HG02981 (cell line): ENCODE measurements at regions not wholly inside any gene's neighbourhood (a gene's known extent, or its start where the extent isn't known, plus 50 kb on each side); places are given as distances from the start of the nearest gene placed in this dataset.

Source experiments
- ATAC-seq: cut with Tn5 transposase; IDR thresholded peaks from one replicate; pipeline ENCODE4 v1.9.1; 2021; ENCODE audit warnings: mild to moderate bottlenecking, moderate library complexity; ENCODE audit not compliant: unreplicated experiment

- no peak for ATAC-seq
Observed at GRCh38 chr3:146928421-146929059, 323.4 kb upstream of the PLSCR5 start.

DNA sequence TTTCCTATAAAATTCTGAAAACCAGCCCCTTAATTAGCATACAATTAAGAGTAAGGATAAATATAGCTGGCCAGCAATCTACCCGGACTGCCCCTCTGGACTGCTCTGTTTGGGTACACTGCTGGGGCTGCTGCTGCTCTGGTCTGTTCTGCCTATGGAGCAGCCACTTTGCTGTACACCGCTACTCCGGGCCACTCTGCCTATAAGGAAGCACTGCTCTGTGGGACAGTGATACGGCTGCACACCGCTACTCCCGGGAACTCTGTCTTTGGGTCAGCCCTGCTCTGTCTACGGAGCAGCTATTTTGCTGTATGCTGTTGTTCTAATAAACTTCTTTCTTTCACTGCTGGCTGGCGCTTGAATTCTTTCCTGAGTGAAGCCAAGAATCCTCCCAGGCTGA lies 316.5 kb upstream of the PLSCR5 start:
- no peak for ATAC-seq

GRCh38 chr3:146914409-146914808 lies 309.3 kb upstream of the PLSCR5 start:
- no peak for ATAC-seq

DNA sequence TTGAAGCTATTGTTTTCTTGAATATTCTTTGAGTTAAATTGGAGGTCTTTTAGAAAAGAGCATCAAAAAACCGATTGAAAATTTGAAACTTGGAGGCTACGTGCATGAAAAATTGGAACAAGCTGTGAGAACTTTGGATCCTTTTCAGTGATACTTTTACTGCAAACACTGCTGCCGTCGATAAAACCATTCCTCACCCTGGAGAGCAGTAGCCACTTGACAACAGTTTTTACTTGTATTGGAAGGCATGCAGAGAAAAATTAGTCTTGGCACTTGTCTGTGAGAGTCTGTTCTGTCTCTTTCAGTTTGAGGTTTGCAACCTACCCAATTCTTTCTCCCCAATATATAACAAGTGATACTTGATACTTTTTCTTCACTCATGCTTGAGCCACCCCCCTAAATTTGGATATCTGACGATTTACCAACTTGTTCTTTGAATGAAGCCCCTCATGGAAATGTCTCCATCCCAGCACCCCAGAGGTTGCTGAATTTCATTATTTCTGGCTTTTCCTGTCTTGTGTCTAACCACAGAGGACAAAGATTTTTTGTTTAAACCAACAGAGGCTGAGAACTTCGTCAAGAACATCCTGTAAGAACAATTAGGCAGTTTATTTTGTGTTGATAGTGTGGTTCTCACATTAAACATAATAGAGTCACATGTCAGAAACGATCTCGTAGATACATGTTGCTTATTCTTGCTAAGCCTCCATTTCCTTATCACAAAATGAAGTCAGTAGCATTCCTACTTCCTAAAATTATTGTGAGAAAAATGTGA lies 307.3 kb upstream of the PLSCR5 start:
- no peak for ATAC-seq

DNA sequence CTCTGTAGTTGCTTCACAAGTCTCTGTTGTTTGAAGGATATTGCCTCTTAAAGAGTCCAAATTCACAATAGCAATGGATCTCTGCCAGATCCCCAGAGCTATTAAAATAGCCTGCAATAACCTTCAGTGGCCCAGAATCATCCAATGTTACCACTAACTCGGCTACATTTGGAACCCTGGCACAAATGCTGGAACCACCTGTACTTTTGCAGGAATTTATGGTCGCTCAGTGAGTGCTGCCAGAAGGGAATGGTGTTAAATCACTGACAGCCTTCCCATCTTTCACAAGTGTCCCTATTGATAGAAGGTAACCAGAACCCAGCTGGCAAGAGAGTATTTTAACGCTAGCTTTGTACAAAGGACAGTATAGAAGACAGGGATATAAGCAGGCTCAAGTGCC lies 298.8 kb upstream of the PLSCR5 start:
- no peak for ATAC-seq

- no peak for ATAC-seq
Observed at GRCh38 chr3:146899171-146899570, 294.0 kb upstream of the PLSCR5 start.

- no peak for ATAC-seq
Observed at GRCh38 chr3:146896711-146897110, 291.6 kb upstream of the PLSCR5 start.

DNA sequence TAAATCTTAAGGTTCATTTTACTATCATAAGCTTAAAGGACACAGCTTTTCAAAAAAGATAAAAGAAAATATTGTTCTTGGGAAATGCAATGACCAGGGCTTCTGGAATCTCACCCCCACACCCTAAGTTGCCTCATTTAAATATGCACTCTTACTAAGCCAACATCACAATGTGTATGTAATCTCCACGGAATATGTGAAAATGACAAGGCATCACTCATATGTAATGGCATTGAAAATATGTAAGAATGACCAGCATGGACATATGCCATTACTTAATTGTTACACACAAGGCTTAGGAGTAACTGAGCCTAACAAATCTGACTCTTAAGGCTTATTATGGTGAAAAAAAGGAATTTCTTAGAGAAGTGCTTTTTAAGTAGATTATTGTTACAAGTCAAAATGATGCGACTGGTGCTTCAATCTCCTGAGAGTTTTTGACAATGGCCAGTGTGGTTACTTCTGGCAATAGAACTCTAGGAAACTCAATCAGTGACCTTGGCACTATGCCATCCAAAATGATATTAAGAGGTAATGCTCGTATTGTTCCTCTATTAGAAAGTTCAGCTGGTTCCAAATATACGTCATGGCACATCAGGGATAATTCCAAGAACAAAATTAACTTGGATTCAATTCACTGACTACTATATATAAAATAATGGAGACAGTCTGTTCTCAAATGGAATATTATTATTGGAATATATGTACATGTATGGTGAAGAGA lies 290.0 kb upstream of the PLSCR5 start:
- no peak for ATAC-seq

DNA sequence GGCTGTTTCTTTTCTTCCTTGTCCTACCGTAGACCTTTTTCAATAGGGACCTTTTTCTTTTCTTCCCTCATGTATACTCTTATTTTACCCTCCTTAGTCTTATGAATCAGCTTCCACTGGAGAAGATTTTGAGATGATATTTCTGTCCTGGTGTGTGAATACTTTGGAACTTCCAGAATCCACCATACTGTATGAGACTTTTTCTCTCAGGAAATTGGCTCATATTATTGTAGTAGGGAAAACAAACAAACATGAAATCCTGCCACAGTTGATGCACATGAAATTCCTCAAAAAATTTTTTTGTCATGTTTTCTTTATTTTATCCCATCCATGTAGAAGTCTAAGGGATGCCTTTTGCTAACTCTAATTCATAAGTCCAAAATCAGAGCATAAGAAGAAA lies 289.3 kb upstream of the PLSCR5 start:
- ATAC-seq, result no peak

- no peak for ATAC-seq
Observed at GRCh38 chr3:146892041-146892440, 286.9 kb upstream of the PLSCR5 start.

- no peak for ATAC-seq
Observed at GRCh38 chr3:146889626-146890025, 284.5 kb upstream of the PLSCR5 start.

DNA sequence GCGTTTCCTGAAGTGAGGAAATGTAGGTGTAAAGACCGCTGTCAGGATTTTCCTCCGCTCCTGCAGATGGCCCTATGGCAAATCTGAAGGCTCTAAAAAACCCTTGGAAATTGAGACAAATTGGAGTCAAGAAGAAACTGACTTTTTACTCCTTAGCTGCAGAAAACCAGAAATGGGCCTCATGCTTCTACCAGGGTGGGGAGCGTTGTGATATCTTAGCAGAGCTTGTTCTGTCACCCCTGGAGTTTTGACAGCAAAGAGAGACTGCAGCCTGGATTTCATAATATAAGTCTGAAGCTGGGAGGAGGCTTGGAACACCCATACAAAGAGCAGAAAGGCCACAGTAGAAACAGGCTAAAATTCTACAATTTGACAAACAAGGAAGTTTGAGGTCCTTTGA lies 283.0 kb upstream of the PLSCR5 start:
- ATAC-seq, result no peak

- ATAC-seq, result no peak
Observed at GRCh38 chr3:146884721-146885120, 279.6 kb upstream of the PLSCR5 start.

DNA sequence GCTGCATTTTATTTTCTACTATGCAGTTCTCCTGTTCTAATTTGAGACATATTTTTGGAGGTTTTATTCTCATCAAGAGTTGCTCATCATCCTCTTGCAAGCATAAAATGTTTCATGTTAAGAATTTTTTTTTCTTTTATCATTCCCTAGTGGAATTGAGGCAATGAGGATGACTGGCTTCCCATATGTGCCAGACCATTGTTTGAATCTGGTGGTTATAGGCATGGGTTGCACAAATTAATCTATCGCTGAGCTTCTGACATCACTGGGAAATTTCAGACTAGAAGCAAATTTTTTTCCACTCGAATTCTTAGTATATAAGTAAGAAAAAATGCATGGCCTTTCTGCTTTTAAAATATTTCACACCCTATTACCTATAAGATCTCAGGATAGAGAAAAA lies 279.1 kb upstream of the PLSCR5 start:
- no peak for ATAC-seq

GRCh38 chr3:146883288-146883687 lies 278.1 kb upstream of the PLSCR5 start:
- ATAC-seq, result no peak

- no peak for ATAC-seq
Observed at GRCh38 chr3:146881966-146882760, 277.0 kb upstream of the PLSCR5 start.

- ATAC-seq, result no peak
Observed at GRCh38 chr3:146881356-146881755, 276.2 kb upstream of the PLSCR5 start.

DNA sequence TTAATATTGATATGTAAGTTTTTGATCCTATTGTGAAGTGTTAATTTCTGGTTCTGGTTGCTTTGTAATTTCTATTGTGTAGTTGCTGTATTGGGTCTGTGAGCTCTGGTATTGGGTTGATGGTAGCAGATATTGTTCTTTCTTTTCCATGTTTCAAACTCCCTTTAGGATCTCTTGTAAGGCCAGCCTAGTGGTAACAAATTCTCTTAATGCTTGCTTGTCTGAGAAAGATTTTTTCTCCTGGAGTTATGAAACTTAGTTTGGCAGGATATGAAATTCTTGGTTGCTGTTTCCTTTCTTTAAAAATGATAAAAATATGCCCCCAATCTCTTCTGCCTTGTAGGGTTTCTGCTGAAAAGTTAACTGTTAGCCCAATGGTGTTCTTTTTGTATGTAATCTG lies 268.6 kb upstream of the PLSCR5 start:
- ATAC-seq, result no peak

- no peak for ATAC-seq
Observed at GRCh38 chr3:146865175-146865755, 260.1 kb upstream of the PLSCR5 start.

GRCh38 chr3:146861262-146861661 lies 256.1 kb upstream of the PLSCR5 start:
- ATAC-seq, result no peak

- no peak for ATAC-seq
Observed at GRCh38 chr3:146854523-146854922, 249.4 kb upstream of the PLSCR5 start.
